Kidney epithelial cell (primary cell): ENCODE measurements at regions not wholly inside any gene's neighbourhood (a gene's known extent, or its start where the extent isn't known, plus 50 kb on each side); places are given as distances from the start of the nearest gene placed in this dataset.
"Not testable (repeated sequence)": the region's sequence is repeated elsewhere in the genome, so short reads cannot be mapped to it uniquely, and the experiment has no call there.

ENCODE experiments used
- DNase-seq: peaks from one replicate; pipeline ENCODE4 v3.0.0-alpha.2; 2010; ENCODE audit warnings: low read depth
- H3K27me3 ChIP-seq: 2 replicates; pipeline ENCODE4 v1.6.0; 2011; ENCODE audit warnings: low read length; ENCODE audit not compliant: control insufficient read depth, insufficient read depth
- H3K36me3 ChIP-seq: 2 replicates; pipeline ENCODE4 v1.5.1; 2011; ENCODE audit warnings: low read length; ENCODE audit not compliant: control insufficient read depth, insufficient read depth
- H3K4me3 ChIP-seq: 2 replicates; pipeline ENCODE4 v1.5.1; 2011; ENCODE audit warnings: low read depth, mild to moderate bottlenecking, control low read depth, low read length
- CTCF ChIP-seq: IDR thresholded peaks from 2 replicates; pipeline ENCODE4 v1.5.1; 2011; ENCODE audit warnings: mild to moderate bottlenecking, moderate library complexity, low read length, control low read depth, inconsistent platforms; ENCODE audit not compliant: insufficient read depth, poor library complexity, severe bottlenecking

DNA sequence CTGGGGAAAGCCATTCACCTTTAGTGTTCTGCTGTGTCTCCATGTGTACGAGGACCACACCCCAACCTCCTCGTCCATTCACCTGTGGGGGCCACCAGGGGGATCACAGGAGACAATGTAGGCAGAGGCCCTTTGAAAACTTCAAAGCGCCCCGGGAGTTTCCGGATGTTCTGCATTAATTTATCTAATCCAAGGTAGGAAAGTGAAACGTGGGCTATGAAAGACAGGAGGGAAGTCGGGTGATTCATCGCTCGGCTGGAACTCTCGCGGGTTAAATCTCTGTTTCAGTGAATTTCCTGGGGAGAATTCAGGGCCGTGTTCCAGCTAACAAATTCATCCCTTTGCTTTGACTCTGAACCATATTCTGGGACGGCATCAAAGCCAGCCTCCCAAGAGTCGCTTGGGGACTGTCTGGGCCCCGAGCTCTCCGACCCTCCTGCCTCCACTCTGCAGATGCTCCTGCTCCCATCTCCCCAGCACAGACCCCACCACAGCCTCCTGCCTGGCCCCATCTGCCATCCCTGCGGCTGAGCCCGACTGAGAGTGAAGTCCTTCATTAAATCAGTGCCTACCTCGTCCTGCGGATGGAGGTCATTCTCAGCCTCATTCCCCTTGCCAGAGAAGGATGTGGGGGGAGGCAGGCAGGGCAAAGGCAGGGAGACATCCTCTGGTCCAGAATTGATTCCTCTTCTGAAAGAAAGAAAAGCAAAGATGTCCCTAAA lies 114.1 kb upstream of the CARD11 start:
- no peaks in the 10 kb centered on the region for H3K36me3 ChIP-seq
- H3K27me3 ChIP-seq = no peaks in the 10 kb centered on the region
- no peak overlapping the region for H3K4me3 ChIP-seq
- DNase-seq = no peak
- TF ChIP-seq CTCF = no peak

GRCh38 chr7:3158341-3158760 lies 114.7 kb upstream of the CARD11 start:
- DNase-seq = no peak
- H3K4me3 ChIP-seq = no peak overlapping the region
- no peak for TF ChIP-seq CTCF
- no peaks in the 10 kb centered on the region for H3K27me3 ChIP-seq
- H3K36me3 ChIP-seq = no peaks in the 10 kb centered on the region

DNA sequence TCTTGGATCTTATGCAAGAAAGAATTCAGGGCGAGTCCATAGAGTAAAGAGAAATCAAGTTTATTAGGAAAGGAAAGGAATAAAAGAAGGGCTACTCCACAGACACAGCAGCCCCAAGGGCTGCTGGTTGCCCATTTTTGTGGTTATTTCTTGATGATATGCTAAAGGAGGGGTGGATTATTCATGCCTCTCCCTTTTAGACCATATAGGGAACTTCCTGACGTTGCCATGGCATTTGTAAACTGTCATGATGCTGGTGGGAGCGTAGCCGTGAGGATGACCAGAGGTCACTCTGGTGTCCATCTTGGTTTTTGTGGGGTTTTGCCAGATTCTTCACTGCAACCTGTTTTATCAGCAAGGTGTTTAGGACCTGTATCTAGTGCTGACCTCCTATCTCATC lies 115.4 kb upstream of the CARD11 start:
- no peak for DNase-seq
- H3K27me3 ChIP-seq = no peaks in the 10 kb centered on the region
- TF ChIP-seq CTCF = no peak
- H3K36me3 ChIP-seq = no peaks in the 10 kb centered on the region
- H3K4me3 ChIP-seq = no peak overlapping the region

DNA sequence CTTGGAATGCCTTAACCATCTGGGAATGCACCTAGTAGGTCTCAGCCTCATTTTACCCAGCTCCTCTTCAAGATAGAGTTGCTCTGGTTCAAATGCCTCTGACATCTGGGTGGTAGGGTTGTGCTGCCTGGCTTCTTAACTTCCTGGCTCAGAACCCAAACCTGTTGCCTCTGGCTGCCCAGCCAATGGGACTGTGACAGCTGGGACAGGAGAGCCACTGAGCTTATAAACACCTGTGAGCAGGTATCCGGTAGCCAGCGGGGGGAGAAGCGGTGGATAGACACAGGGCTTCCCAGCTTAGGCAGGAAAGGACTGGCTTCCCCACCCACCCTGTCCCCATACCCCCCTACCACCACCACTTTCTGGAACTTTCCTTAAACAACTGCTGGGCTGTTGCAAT lies 115.8 kb upstream of the CARD11 start:
- no peak for DNase-seq
- Histone ChIP-seq H3K4me3 (no peak overlapping the region), H3K27me3 (no peaks in the 10 kb centered on the region), H3K36me3 (no peaks in the 10 kb centered on the region)
- TF ChIP-seq CTCF = no peak

GRCh38 chr7:3159926-3160325 lies 116.3 kb upstream of the CARD11 start:
- H3K27me3 ChIP-seq = not testable (repeated sequence)

DNA sequence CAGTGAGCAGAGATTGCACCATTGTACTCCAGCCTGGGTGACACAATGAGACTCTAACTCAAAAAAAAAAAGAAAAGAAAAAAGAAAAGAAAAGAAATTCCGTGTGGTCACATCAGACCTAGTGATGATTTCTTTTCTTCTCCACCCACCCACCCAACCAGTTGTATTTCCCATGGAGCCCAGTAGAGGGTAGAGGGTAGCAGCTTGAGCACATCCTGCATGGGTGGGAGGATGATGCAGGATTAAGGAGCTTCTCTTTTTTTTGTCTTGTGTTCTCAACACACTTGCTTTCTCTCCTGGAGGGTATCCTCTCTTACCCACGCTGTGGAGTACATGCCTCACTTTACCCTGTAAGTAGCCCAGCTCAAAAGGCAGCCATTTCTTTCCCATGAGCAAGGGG lies 118.6 kb upstream of the CARD11 start:
- no peak for DNase-seq
- no peak for TF ChIP-seq CTCF
- H3K4me3 ChIP-seq = no peak overlapping the region

More at GRCh38 chr7:3159926-3160325, 116.3 kb upstream of the CARD11 start:
- H3K4me3 ChIP-seq, DNase-seq, H3K36me3 ChIP-seq: not testable (repeated sequence)

GRCh38 chr7:3162798-3163197 lies 119.1 kb upstream of the CARD11 start:
- not testable (repeated sequence) for H3K4me3 ChIP-seq, H3K27me3 ChIP-seq, H3K36me3 ChIP-seq, DNase-seq

More for the DNA sequence above, 118.6 kb upstream of the CARD11 start:
- H3K27me3 ChIP-seq = no peaks in the 10 kb centered on the region
- H3K36me3 ChIP-seq = no peaks in the 10 kb centered on the region
